ENCODE measurements at regions not wholly inside any gene's neighbourhood (a gene's known extent, or its start where the extent isn't known, plus 50 kb on each side); places are given as distances from the start of the nearest gene placed in this dataset.

DNA sequence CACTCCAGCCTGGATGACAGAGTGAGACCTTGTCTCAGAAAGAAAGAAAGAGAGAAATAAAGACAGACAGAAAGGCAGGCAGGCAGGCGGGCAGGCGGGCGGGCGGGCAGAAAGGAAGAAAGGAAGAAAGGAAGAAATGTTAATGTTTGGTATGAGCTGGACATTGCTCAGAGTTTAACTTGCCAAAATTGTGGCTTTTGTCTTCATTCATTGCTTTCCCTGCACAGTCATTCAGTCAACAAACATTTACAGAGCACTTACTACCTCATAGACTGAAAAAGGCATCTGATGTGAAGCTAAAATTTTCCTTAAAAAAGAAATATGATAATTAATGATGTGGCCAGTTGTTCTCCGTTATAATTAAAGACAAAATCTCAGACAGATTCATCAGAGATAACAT, 247.1 kb downstream of the SPTSSA start:
- ATAC-seq (no peak), DNase-seq (ENCODE audit: low read depth in 1 of 2, low spot score in 1 of 2) (no peak), FAIRE-seq (no peak)
- no peaks in the 10 kb centered on the region for H3K9me3 ChIP-seq
- no peak overlapping the region for H3K4me2 ChIP-seq
- no peak overlapping the region for H3K27ac ChIP-seq
- H3K4me1 ChIP-seq = no peaks in the 10 kb centered on the region
- no peak overlapping the region for H3K4me3 ChIP-seq
- TF ChIP-seq, protein P1, sequence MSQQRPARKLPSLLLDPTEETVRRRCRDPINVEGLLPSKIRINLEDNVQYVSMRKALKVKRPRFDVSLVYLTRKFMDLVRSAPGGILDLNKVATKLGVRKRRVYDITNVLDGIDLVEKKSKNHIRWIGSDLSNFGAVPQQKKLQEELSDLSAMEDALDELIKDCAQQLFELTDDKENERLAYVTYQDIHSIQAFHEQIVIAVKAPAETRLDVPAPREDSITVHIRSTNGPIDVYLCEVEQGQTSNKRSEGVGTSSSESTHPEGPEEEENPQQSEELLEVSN (IDR thresholded peaks at IDR 0.05; ENCODE audit: borderline replicate concordance, low read depth) = no peak
- TF ChIP-seq RNF2 (IDR thresholded peaks at IDR 0.05; ENCODE audit: borderline replicate concordance, low read depth) = no peak
- TF ChIP-seq MAZ (IDR thresholded peaks at IDR 0.05; ENCODE audit: borderline replicate concordance, low read depth, low read length) = no peak
- TF ChIP-seq, protein P2, sequence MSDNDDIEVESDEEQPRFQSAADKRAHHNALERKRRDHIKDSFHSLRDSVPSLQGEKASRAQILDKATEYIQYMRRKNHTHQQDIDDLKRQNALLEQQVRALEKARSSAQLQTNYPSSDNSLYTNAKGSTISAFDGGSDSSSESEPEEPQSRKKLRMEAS (IDR thresholded peaks at IDR 0.05) = no peak
- no peak for TF ChIP-seq ZSCAN20 (CRISPR knock-in tag; IDR thresholded peaks at IDR 0.05)
- TF ChIP-seq POLR2AphosphoS2 (conservative IDR thresholded peaks at IDR 0.05; ENCODE audit: low read length) = no peak
- no peak for TF ChIP-seq GATA3 (IDR thresholded peaks at IDR 0.05; ENCODE audit: borderline replicate concordance)
- POLR2A ChIA-PET = no interaction called here
- 65% methylated on average over 5 of the region's 5 CpGs for whole genome bisulfite sequencing (ENCODE audit: missing lambda C conversion rate)
- CTCF ChIA-PET = interaction anchor here (0.8 to 1.5 kb wide), 2 partner anchors 12 to 13 kb away, joined by 3 read pairs; no protein-coding TSS in a partner anchor

DNA sequence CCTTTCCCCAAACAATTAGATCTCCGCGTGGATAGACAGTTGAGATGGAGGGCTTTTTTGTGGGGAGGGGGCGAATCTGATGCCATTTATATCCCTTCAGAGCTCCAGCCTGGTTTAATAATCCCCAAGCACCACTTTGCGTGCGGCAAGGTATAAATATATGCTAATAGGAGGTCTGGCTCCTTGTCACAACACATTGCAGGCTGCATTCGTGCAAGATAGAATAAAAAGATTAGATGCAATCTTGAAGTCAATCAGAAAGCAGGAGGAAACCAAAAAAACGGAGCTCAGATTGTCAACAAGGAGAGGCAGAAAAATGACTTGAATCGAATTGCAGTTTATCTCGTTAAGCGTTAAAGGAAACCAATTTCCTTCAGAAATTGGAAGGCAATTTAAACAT, 248.7 kb downstream of the SPTSSA start:
- no peaks in the 10 kb centered on the region for H3K4me1 ChIP-seq
- H3K9me3 ChIP-seq = no peaks in the 10 kb centered on the region
- FAIRE-seq (no peak), ATAC-seq (no peak), DNase-seq (ENCODE audit: low read depth in 1 of 2, low spot score in 1 of 2) (no peak)
- no peak overlapping the region for H3K4me3 ChIP-seq
- H3K27ac ChIP-seq = no peak overlapping the region
- CTCF ChIA-PET = interaction anchor here (0.6 to 1.6 kb wide), 2 partner anchors 15 to 1076 kb away, joined by 3 to 7 read pairs; no protein-coding TSS in a partner anchor
- TF ChIP-seq, protein P3, sequence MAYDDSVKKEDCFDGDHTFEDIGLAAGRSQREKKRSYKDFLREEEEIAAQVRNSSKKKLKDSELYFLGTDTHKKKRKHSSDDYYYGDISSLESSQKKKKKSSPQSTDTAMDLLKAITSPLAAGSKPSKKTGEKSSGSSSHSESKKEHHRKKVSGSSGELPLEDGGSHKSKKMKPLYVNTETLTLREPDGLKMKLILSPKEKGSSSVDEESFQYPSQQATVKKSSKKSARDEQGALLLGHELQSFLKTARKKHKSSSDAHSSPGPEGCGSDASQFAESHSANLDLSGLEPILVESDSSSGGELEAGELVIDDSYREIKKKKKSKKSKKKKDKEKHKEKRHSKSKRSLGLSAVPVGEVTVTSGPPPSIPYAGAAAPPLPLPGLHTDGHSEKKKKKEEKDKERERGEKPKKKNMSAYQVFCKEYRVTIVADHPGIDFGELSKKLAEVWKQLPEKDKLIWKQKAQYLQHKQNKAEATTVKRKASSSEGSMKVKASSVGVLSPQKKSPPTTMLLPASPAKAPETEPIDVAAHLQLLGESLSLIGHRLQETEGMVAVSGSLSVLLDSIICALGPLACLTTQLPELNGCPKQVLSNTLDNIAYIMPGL (CRISPR knock-in tag; IDR thresholded peaks at IDR 0.05; ENCODE audit: borderline replicate concordance) = no peak
- TF ChIP-seq RAD21 (conservative IDR thresholded peaks at IDR 0.05 in 1 of 2, IDR thresholded peaks at IDR 0.05 in 1 of 2) = no peak
- TF ChIP-seq PHF8 (IDR thresholded peaks at IDR 0.05; ENCODE audit: borderline replicate concordance, low read depth) = no peak
- TF ChIP-seq JUN (IDR thresholded peaks at IDR 0.05) = no peak
- TF ChIP-seq CHD4 (IDR thresholded peaks at IDR 0.05; ENCODE audit: borderline replicate concordance) = no peak
- no peak for TF ChIP-seq TFCP2L1 (CRISPR knock-in tag; IDR thresholded peaks at IDR 0.05)
- TF ChIP-seq CBX8 (IDR thresholded peaks at IDR 0.05) = no peak
- TF ChIP-seq HOXB5 (CRISPR knock-in tag; IDR thresholded peaks at IDR 0.05) = no peak
- TF ChIP-seq FOSB (CRISPR knock-in tag; IDR thresholded peaks at IDR 0.05) = no peak
- TF ChIP-seq EHMT2 (IDR thresholded peaks at IDR 0.05; ENCODE audit: low read depth) = no peak
- TF ChIP-seq CHD2 (IDR thresholded peaks at IDR 0.05; ENCODE audit: low read length, partially characterized antibody) = no peak
- no peak for TF ChIP-seq CEBPB (IDR thresholded peaks at IDR 0.05)
- TF ChIP-seq HOXA7 (CRISPR knock-in tag; IDR thresholded peaks at IDR 0.05) = no peak
- WGBS (ENCODE audit: missing lambda C conversion rate) = 72% methylated on average over 10 of the region's 10 CpGs
- POLR2A ChIA-PET = no interaction called here
- H3K4me2 ChIP-seq = no peak overlapping the region

DNA sequence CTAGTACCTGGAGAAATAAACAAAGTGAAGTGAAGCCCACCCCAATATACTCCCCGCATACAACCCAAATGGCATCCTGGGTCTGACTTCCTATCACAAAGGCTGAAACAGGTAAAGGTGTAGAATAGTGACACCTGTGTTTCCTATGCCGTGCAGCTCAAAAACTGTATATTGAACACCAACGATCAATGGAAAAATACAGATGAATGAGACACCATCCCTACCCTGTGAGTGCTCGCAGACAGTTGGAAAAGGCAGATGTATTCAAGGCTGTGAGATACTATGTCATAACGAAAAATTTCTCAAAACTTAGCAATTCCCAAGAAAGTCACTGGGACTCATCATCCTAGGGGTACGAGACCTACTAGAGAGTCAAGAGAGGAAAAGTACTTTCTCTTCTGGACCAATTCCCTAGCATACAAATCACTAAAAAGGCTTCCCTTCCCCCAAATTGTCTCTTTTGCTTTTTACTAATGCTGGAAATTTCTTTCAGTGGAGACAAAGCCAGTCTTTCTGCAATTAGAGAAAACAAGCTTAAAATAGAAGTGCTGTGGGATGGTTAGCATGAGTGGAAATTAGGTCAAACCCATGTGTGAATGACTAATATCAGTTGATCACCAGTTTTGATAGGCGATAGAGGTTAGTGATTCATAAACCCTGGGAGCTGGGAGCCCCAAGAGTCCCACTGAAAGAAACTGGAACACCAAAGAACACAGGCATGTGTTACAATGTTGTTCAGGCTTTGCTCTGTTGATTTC, 249.7 kb downstream of the SPTSSA start:
- Histone ChIP-seq H3K9me3 (no peaks in the 10 kb centered on the region), H3K27ac (no peak overlapping the region), H3K4me2 (no peak overlapping the region), H3K4me1 (no peaks in the 10 kb centered on the region), H3K4me3 (no peak overlapping the region)
- no peak for FAIRE-seq
- no peak for DNase-seq (ENCODE audit: low read depth in 1 of 2, low spot score in 1 of 2)
- no peak for TF ChIP-seq EP300 (IDR thresholded peaks at IDR 0.05)
- TF ChIP-seq CBX8 (IDR thresholded peaks at IDR 0.05) = no peak
- TF ChIP-seq ZC3H11A (IDR thresholded peaks at IDR 0.05) = no peak
- TF ChIP-seq ZSCAN20 (CRISPR knock-in tag; IDR thresholded peaks at IDR 0.05) = no peak
- TF ChIP-seq, protein P4, sequence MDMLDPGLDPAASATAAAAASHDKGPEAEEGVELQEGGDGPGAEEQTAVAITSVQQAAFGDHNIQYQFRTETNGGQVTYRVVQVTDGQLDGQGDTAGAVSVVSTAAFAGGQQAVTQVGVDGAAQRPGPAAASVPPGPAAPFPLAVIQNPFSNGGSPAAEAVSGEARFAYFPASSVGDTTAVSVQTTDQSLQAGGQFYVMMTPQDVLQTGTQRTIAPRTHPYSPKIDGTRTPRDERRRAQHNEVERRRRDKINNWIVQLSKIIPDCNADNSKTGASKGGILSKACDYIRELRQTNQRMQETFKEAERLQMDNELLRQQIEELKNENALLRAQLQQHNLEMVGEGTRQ (IDR thresholded peaks at IDR 0.05) = no peak
- ChIA-PET POLR2A (no interaction called here), CTCF (interaction anchor here (0.9 to 1.6 kb wide), 2 partner anchors 11 to 16 kb away, joined by 3 to 7 read pairs; no protein-coding TSS in a partner anchor)
- WGBS (ENCODE audit: missing lambda C conversion rate) = 56% methylated on average over 7 of the region's 7 CpGs
- no peak for ATAC-seq
